ENCODE measurements at regions not wholly inside any gene's neighbourhood (a gene's known extent, or its start where the extent isn't known, plus 50 kb on each side); places are given as distances from the start of the nearest gene placed in this dataset.

- TF ChIP-seq EZH2phosphoT487 (IDR thresholded peaks at IDR 0.05; ENCODE audit: borderline replicate concordance, low read length) (no peak), CTCF (IDR thresholded peaks at IDR 0.05; ENCODE audit: low read depth, low read length, poor library complexity, severe bottlenecking) (no peak)
These were observed 303.2 kb upstream of the FAM78B start for GRCh38 chr1:166470014-166470413.
